ENCODE measurements at regions not wholly inside any gene's neighbourhood (a gene's known extent, or its start where the extent isn't known, plus 50 kb on each side); places are given as distances from the start of the nearest gene placed in this dataset.

DNA sequence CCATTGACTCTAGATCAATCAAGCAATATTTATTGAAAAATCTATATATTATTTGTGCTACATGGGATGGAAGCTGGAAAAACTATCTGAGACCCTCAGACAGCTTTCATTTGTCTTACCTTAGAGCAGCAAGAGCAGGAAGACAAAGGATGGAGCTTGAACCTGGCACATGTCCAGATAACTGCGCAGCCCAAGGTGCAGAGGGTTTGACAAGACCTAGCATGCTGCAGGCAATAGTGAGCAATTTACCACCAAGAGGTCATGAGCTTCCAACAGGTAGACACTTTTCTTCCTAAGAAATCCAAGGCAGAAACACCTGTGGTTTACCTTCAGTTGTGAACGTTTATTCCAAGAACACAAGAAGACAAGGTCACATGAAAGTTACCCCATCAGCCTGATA, 214.7 kb upstream of the NECTIN3 start:
- TF ChIP-seq, protein P1, sequence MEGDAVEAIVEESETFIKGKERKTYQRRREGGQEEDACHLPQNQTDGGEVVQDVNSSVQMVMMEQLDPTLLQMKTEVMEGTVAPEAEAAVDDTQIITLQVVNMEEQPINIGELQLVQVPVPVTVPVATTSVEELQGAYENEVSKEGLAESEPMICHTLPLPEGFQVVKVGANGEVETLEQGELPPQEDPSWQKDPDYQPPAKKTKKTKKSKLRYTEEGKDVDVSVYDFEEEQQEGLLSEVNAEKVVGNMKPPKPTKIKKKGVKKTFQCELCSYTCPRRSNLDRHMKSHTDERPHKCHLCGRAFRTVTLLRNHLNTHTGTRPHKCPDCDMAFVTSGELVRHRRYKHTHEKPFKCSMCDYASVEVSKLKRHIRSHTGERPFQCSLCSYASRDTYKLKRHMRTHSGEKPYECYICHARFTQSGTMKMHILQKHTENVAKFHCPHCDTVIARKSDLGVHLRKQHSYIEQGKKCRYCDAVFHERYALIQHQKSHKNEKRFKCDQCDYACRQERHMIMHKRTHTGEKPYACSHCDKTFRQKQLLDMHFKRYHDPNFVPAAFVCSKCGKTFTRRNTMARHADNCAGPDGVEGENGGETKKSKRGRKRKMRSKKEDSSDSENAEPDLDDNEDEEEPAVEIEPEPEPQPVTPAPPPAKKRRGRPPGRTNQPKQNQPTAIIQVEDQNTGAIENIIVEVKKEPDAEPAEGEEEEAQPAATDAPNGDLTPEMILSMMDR (IDR thresholded peaks at IDR 0.05; ENCODE audit: unreplicated experiment), result no peak
- no peak for DNase-seq (ENCODE audit: low spot score in 2 of 2, unreplicated experiment in 2 of 2)
- Mint-ChIP-seq H3K4me3 (no peak overlapping the region), H3K4me1 (peaks cover 2% of the 10 kb centered on the region), H3K9me3 (peaks cover 7% of the 10 kb centered on the region), H3K27me3 (ENCODE audit: low read depth) (no peaks in the 10 kb centered on the region), H3K27ac (no peak overlapping the region), H3K36me3 (no peaks in the 10 kb centered on the region)

DNA sequence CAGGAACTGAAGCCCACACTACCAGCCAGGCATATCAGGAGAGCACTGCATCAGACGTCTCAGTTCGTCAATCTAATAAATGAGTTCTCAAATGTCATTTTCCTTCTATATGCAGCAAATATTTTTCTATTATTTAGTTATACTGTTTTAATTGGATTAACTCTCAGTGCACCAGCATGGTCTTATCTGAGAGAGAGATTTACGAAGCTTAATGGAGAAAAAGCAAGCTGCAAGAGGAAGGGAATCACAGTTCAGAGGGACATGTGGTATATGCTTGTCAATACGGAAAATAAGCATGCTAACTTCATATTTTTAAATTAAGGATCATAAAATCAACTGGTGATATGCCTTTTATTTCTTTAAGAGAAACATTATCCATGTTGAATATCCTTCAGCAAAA, 213.1 kb upstream of the NECTIN3 start:
- TF ChIP-seq, protein P1 (IDR thresholded peaks at IDR 0.05; ENCODE audit: unreplicated experiment), result no peak
- Mint-ChIP-seq H3K9me3 (peaks cover 7% of the 10 kb centered on the region), H3K4me1 (peaks cover 2% of the 10 kb centered on the region), H3K27ac (no peak overlapping the region), H3K27me3 (ENCODE audit: low read depth) (no peaks in the 10 kb centered on the region), H3K36me3 (no peaks in the 10 kb centered on the region), H3K4me3 (no peak overlapping the region)
- DNase-seq (ENCODE audit: low spot score in 2 of 2, unreplicated experiment in 2 of 2), result no peak

DNA sequence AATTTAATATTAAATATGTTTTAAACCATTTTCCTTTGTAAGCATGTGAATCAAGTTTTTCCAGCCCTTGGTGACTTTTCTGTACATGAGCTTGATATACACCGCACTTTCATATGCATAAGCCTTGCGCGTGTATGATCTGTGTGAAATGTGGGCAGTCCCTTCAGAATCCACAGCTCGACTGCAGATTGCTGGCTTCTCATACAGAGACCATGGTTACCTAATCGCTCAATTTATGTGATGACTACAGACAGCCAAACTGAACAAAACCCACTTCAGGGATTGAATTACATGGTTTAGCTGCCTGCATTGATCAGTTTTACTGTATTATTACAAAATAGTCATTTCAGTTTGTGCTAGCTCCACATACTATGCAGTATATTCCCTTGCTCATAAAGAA, 212.3 kb upstream of the NECTIN3 start:
- H3K36me3 Mint-ChIP-seq, result no peaks in the 10 kb centered on the region
- H3K4me1 Mint-ChIP-seq, result peaks cover 2% of the 10 kb centered on the region
- H3K27ac Mint-ChIP-seq, result no peak overlapping the region
- TF ChIP-seq, protein P1 (IDR thresholded peaks at IDR 0.05; ENCODE audit: unreplicated experiment), result no peak
- no peak for DNase-seq (ENCODE audit: low spot score in 2 of 2, unreplicated experiment in 2 of 2)
- no peak overlapping the region for H3K4me3 Mint-ChIP-seq
- peaks cover 1% of the 10 kb centered on the region for H3K9me3 Mint-ChIP-seq
- H3K27me3 Mint-ChIP-seq (ENCODE audit: low read depth), result no peaks in the 10 kb centered on the region

DNA sequence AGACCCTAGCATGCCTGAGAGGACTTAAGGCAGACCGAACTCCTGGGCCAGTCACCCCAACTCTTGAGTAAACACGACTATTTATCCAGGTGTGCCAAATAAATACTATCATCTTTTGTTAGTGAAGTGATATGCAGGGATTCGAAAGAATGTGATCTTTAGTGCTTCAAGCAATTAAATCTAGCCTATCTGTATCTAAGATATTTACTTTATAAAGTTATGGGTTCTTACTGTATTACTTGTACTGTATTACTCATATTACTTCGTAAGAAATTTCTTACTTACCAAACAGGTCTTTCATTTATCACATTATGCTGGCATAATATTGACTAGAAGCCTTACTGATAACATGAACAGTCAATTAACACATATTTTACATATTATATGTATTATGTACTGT, 211.6 kb upstream of the NECTIN3 start:
- TF ChIP-seq, protein P1 (IDR thresholded peaks at IDR 0.05; ENCODE audit: unreplicated experiment), result no peak
- Mint-ChIP-seq H3K4me3 (no peak overlapping the region), H3K27ac (no peak overlapping the region), H3K9me3 (no peaks in the 10 kb centered on the region), H3K4me1 (peaks cover 2% of the 10 kb centered on the region), H3K36me3 (no peaks in the 10 kb centered on the region), H3K27me3 (ENCODE audit: low read depth) (no peaks in the 10 kb centered on the region)
- no peak for DNase-seq (ENCODE audit: low spot score in 2 of 2, unreplicated experiment in 2 of 2)

DNA sequence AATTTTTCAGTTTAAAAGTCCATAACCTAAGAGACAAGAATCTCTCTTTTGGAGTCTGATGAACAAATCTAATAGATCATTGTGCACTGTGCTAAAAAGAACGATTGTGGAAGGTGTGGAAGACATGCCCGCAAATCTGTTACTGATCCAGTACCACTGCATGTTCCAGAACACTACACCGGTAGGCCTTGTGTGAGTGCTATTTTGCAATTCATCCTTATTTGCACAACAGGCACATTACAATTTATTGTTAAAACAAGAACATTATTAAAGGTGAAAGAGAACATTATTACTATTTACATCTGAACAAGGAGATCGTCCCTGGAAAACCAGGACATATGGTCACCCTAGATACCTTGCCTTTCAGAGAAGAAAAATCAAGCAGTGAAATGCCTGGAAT, 205.7 kb upstream of the NECTIN3 start:
- Mint-ChIP-seq H3K4me1 (no peaks in the 10 kb centered on the region), H3K9me3 (no peaks in the 10 kb centered on the region), H3K36me3 (no peaks in the 10 kb centered on the region), H3K27ac (no peak overlapping the region), H3K4me3 (no peak overlapping the region), H3K27me3 (ENCODE audit: low read depth) (no peaks in the 10 kb centered on the region)
- TF ChIP-seq, protein P1 (IDR thresholded peaks at IDR 0.05; ENCODE audit: unreplicated experiment), result no peak
- no peak for DNase-seq (ENCODE audit: low spot score in 2 of 2, unreplicated experiment in 2 of 2)

DNA sequence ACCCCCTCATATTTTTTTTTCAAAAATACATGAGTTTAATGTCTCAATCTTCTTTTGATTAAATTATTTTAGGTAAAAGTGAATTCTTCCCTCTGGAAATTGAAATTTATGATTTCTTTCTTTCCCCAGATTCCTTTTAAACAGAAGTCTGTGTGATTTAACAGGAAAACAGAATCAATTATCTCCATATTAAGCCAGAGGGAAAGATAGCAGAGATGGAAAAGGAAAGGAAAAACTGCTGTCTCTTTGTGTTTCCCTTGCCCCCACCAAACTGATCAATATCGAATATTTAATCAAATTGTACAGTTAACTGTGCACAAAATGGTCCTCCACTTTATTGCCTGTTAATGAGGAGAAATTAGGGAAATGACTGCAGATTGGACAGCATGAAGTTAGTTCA, 203.5 kb upstream of the NECTIN3 start:
- no peak overlapping the region for H3K27ac Mint-ChIP-seq
- TF ChIP-seq, protein P1 (IDR thresholded peaks at IDR 0.05; ENCODE audit: unreplicated experiment), result no peak
- no peaks in the 10 kb centered on the region for H3K9me3 Mint-ChIP-seq
- H3K36me3 Mint-ChIP-seq, result no peaks in the 10 kb centered on the region
- DNase-seq (ENCODE audit: low spot score in 2 of 2, unreplicated experiment in 2 of 2), result no peak
- H3K27me3 Mint-ChIP-seq (ENCODE audit: low read depth), result no peaks in the 10 kb centered on the region
- no peaks in the 10 kb centered on the region for H3K4me1 Mint-ChIP-seq
- H3K4me3 Mint-ChIP-seq, result no peak overlapping the region
